NCI-H146 (cell line): ENCODE measurements at regions not wholly inside any gene's neighbourhood (a gene's known extent, or its start where the extent isn't known, plus 50 kb on each side); places are given as distances from the start of the nearest gene placed in this dataset.

Source experiments
- DNase-seq: peaks from one replicate; lab custom pipeline; 2025; lab: John Stamatoyannopoulos, UW

DNA sequence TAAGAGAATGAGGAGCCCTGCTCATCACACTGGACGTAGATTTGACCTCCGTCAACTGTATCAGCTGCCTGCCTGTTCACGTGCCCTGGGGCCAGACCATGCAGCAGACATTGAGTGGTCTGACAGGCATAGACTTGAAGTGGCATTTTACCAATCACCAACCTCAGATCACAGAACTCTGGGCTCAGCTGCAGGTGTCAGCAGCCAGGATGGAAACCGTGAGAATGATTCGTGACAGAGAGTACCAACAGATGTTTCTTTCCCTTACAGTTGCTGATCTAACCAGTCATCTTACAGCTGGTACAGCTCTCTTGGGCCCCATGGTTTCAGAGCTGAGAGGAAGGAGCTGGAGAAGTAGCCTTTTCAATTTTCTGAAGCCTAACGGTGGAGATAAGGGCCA lies 148.9 kb downstream of the EN1 start:
- no peak for DNase-seq

DNA sequence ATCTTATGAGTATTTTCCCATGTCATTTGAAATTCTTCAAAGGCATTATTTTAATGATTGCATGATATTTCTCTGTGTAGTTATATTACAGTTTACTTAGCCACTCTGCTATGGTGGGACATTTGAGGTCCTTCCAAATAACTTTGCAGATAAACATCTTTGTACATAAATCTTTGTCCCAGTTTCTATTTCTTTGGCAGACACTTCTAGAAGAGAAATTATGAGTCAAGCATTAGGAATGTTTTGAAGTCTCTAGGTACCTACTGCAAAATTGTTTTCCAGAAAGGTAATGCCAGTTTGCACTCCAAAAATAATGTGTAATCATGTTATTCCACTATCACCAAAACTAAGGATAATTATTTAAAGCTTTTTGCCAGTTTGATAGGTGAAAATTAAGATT lies 149.7 kb downstream of the EN1 start:
- DNase-seq, result no peak

DNA sequence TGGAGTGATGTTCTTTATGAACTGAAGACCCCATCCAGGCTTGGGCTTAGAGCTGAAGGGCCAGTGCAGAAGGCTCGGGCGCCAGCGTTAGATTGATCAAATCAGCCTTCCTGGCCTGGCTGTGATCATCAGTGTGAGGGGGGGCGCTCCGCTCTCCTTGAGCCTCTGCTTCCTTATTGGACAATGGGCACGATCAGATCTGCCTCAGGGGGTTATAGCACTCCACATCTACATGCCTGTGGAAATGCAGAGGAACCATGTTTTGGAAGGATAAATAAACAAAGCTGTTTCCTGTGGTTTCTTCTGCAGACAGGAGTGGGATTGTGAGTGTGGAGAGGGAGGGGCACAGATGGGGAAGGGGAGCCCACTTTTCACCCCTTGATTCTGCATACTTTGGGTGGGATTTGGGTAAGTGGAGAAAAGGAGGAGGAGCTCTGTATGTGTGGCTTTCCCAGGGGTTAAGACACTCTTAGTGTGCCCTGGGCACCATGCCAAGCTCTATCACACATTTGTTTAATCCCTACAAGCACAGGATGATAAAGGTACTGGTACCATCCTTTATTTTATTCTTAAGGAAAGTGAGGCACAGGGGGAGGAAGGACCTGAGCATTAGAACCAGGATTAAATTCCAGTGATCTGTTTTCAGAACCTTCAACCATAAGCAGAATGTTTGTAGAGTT lies 150.5 kb downstream of the EN1 start:
- DNase-seq, result no peak

DNA sequence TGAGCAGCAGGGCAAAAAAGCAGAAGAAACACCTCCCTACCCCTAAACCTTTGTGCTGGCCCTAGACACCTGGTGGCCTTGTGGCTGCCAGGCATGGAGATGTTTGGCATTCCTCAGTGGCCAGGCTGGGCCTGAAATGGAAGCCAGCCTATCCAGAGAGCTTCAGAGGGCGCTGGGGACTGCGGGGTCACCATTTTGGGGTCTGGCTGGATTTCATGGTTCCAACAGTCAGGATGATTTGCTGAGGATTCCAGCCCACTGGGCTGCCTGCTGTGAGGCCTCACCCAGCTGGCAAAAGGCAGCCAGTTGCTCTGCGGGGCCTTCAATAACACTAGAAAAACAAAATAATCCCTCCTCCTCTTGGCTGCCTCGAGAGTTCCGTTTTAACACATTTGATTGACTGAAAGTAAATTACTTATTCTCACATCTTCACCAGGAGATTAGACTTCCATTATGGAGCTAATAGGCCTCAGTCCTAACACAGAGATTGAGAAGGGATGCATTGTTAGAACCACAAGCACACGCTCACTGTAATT lies 154.1 kb downstream of the EN1 start:
- no peak for DNase-seq

DNA sequence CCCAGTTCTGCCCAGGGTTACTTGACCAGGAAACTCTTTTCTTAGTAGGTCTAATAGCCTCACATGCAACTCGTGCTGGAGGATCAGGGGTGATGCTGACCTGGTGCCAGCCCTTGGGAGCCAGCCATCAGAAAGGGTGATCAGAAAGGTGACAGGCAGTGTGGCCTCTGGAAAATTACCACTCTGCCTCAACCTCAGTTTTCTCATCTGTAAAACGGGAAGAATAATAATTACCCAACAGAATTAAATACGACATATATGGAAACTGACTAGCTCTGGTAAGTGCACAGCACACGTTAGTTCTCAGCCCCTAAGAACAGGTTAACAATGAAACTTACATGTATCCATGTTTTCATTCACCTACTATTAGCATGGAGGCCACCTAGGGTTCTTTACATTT lies 157.6 kb downstream of the EN1 start:
- DNase-seq, result no peak

DNA sequence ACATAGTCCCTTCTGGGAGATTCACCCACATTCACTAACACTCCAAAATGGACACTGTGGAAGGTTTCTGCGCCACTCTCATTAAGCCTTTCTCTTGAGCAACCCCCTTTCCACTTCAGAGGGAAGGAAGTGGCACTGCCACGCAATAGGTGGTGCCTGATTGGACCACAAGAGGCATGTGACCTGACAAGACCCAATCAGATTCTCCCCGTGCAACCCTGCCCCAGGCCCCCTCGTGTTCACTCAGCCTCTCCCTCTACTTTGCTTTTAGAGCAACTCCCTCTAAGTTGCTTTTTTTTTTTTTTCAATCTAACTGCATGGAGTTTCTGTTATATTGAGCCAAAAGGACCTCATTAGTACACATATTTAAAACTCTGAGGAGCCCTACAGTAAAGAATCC lies 158.0 kb downstream of the EN1 start:
- DNase-seq, result no peak

DNA sequence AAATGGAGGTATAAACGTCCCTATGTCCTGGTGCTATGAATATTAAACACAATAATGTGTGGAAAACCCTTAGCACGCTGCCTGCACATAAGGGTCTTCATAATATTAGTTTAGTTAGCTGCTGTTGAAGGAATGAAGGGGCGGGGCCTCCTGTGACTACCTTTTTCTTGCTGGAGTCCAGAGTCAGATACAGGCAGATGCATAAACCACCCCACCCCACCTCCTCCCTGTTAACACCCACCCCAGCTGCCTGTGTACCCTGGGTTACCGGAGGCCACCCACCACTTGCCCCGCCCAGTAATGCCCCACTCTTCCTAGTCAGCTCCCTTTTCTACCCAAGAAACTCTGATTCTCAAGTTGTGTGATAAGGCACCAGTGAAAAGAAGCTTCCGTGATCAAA lies 158.4 kb downstream of the EN1 start:
- no peak for DNase-seq

DNA sequence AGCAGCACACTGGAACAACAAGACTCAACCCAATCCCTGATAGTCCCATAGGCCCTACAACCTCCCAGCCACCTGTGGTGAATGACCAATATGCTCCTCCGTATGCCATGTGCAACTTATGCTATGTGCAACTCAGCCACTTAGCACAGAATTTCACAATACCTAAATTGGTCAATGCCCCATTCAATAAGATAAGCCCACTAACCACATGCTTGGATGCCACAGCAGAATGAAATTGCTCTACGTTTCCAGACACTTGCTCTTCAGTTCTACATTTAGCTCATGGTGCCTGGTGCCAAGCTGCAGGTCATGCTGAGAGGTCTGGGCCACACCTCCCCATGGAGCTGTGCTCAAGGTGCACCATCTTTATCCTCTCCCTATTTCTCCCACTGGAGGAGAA lies 159.8 kb downstream of the EN1 start:
- no peak for DNase-seq

DNA sequence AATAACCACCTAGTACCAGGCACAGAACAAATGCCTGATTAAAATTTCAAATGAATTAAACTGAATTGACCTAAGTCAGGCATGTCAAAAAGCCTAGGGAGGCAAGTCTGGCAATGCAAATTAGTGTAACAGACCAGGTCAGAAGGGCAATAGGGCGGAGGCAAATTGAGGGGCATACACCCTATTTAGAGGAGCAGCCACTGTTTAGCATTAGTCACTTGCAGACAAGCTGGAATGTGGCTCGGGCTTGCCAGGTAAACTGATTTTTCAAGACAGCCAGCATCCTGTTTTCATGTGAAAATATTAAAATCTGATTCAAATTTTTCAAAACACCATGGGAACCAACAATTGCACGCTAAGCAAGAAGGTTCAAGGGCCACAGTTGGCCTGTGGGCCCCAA lies 160.3 kb downstream of the EN1 start:
- no peak for DNase-seq

DNA sequence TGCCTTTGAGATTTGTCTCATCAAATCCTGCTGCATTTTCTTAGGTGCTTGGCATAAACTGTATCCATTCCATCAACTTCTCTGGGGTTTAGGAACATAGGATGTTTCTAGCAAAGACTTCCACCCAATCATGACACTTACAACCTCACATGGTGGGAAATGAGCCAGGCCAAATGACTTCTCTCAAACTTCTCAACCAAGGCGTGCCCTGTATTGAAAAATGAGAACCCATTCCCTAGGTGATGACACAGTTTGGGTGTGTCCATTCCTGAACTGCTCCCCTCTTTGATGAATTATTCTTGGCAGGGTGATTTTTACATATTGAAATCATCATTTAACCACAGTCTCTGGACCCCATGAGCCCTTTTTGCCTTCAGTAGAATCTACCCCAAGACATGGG lies 161.1 kb downstream of the EN1 start:
- no peak for DNase-seq

DNA sequence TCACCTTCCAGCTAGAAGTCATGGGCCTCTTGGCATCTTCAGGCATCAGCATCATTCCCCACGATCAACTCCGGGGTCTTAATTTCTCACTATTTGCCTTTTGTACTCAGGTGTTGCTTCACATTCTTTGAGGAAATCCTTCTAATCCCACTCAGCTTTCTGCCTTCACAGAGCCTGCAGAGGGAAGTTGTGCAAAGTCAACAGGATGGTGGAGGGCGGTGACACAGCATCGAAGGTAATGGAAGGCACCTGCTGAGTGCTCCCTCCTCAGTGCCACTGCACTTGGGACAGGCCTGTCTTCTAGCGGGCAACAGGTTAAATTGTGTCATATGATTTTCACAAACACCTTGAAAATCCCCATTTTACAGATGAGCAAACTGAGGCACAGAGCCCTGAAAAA lies 164.0 kb downstream of the EN1 start:
- DNase-seq, result no peak

DNA sequence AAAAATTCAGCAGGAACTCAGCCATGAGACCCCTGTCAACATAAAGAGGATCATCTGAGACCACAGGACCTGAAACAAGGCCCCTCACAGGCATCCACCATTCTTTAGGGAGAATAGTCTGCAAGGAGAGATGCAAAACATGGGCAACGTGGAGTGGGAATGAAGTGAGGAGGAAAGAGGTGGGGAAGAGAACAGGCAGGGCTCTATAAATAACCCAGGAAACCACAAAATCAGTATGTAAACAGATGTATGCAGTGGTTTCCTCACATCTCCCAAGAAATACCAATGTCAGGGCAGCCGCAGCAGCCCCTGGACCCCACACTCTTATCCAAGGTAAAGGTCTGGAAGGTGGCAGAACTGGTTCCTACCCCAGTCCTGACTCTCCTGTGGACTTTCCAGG lies 168.5 kb downstream of the EN1 start:
- DNase-seq, result no peak

DNA sequence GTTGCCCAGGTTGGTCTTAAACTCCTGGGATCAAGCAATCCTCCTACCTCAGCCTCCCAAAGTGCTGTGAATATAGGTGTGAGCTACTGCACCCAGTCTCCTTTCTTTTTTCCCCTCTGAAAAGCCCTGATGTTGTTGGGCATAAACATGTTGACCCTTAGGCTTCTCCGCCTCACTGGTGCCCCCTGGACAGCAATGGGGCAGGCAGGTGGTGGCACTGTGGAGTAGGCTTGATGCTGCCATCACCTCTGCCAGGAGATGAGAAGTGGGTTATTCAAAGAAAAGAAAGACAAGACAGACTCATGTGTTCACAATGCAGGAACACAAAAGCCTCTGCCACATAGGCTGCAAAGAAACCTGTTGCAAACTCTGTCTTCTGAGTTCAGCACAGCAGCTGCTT lies 169.9 kb downstream of the EN1 start:
- no peak for DNase-seq

DNA sequence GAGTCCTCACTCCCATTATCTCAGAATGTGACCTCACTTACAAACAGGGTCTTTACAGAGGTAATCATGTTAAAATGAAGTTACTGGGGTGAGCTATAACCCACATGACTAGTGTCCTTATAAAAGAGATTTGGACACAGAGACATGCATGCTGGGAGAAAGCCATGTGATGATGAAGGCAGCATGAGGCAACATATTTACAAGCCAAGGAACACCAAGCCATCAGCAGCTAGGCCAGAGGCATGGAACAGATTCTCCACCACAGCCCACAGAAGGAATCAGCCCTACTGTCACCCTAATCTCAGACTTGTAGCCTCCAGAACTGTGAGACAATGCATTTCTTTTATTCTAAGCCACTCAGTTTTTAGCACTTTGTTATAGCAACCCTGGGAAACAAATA lies 171.9 kb downstream of the EN1 start:
- no peak for DNase-seq

DNA sequence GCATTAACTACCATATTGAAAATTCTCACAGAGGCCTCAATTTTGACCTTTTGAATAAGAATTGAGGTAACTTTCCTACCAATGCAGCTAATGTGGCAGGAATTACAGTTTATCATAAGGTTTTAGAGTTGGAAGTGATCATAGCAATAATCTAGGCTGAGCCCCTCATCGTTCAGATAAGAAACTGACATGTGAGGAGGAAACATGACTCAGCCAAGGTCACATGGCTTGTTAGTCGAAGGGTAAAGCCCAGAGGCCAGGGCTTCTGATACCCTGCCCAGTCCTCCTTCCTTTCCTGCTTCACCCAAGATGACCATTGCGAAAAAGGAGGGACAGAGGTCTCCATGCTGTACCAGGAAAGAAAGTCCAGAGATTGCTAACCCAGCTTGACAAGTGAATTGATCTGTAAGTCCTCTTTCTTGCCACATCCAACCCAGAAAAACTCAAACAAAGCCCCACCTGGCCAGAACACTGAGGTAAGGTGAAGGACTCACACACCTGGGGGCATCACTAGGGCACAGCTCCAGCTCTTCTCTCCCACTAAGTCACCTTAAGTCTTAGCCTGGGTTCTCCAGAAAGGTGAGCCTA lies 174.8 kb downstream of the EN1 start:
- DNase-seq, result no peak

DNA sequence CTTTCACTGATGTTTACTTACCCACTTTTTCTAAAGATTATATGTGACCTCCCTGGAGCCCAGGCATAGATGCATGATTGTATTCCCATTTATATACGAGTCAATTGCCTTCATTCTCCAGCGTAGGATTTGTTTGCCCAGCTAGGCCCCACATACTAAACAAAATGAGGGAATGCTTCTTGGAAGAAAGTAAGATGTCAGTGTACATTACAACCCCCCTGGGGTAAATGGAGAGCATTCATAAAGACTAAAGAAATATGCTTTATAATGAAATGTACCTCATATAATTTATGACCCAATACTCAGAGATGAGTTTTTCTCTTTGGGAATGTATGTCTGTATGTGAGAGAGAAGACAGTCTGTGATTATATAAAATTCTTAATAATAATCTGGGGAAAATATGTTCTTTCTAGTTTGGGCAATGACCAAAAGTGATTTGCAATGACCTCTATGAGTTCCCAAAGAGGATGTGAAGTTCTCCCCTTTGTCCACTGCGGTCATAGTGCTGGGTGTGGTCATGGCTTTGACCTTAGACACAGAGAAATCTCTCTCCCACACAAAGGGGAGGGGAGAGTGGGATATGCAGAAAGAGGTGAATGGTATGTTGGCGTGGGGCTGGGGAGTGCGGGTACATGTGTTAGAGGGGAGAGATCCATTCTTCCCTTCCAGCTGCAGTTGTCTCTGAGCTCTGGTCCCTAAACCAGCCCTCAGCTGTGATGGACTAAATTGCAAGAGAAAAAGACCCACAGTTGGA lies 175.6 kb downstream of the EN1 start:
- DNase-seq, result no peak

DNA sequence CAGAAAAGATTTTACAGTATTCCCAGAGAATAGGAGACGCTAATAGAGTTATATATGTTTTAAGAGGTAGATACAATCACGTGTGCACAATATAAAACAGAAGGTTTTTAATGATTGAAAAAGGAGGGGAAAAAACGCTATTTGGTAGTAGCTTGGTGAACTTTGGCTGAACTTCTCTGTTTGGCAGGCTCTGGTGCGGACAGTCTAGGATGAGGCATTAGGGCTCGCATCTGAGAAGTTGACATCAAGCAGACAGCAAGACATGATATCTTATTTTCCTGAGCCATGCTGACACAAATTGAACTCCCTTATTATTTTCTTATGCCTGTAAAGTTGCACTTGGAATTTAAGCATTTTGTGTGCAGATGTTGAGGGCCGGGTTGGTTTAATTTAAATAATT lies 176.6 kb downstream of the EN1 start:
- DNase-seq, result no peak

DNA sequence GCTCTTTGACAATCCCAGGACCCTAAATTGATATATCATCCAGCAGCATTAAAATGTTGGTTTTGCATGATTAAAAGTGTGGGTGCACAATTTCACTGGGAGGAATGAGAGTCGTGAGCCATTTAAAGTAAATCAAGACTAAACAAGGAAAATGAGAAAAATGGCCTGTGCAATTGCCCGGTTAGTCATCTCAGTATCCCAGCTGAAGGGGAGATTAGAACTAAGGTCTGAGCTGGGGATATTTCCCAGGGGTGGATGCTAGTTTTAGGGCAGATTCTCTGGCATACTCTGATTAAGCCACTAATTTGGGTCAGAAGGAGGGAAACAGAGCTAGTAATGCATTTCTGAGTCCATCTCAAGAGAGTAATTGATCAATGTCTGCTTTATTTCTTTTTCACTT lies 177.2 kb downstream of the EN1 start:
- DNase-seq, result no peak

DNA sequence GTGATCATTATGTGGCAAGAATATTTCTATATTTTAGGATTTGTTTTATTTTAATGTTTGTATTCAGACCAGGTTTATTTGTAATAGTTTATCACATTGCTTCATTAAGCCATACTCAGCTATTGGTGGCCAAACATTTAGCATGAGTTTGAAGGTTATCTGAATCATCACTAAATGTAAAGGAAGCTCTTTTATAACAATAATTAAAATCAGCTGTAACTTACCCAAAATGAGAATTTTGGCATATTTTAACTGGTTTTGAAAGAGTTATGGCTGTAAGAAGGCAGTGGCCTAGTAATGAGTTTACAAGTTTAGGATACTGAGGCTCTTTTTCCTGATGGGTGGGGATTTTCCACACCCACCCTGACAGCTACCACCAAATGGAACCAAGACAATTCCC lies 177.8 kb downstream of the EN1 start:
- no peak for DNase-seq

DNA sequence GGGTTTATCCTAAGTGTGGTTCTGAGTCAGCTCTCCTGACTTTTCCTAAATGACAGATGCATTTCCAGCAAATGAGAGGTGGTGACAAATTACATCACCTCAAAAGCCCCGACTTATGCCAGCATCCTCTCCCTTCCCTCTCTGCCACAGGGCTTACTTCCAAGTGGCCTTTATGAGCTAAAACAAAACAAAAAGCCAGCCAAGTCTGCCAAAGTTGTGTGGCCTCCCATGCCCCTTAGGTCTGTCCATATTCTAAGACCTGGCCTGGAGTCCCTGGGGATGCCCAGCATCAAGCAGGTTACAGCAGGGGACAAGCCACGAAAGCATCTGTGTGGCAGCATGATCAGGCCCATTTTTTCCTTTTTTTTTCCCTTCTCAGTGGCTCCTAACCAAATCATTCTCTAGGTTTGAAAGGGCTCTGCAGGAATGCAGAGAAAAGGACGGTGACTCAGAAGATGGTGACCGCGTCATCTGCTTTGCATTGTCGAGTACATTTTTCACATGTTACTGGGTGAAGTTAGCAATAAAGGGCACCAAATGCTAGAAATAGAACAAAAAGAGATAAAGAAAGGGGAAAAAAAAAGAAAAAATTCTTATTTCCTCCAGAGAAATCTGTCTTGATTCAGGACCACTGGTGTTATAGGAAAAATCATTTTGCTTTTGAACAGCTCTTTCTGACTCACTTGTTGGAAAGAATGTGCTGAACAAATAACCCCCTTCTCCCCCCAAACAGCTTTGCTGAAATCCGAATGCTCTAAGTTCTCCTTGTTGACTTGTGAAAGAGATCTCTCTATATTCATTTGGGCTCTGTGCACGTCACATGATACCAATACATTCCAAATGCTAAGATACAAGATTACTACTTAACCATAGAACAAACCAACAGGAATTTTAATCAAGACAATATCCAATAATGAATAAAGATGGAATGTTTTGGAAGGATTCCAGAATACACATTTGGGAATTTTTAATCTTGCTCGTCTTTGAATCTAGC lies 178.7 kb downstream of the EN1 start:
- DNase-seq, result no peak

DNA sequence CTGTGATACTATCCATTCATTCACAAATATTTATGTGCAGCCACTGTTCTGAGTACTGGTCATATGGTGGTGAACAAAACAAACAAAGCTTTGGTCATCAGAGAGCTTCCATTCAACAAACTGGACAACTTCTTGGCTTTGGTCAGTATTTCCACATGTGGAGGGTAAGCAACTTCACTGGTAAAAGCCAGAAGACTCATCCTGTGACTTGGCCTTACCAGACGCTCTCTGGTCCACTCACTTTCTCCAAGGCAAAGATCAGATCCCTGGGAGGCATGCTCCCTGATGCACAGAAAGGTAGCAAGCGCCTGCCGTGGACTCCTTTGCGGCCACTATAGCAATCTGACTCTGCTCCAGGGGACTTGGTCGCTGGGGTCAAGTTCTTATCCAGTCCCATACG lies 179.5 kb downstream of the EN1 start:
- DNase-seq, result no peak

DNA sequence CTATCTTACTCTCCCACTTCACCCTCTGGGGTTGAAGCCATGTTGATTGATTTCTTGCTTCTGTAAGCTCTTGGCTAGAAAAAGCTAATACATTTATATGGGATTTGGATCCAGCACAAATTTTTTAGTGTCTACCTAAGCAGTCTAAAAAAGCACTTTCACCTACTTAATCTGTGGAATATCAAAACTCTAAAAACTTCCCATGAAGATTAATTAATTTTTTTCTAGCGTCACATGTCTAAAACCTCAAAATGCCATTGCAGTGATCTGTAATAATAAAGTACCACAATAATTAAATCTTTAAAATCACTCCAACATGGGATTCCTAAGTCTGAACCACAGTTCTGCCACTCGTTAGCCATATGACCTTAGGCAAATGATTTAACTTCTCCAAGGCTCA lies 180.1 kb downstream of the EN1 start:
- no peak for DNase-seq
